Osteoblast (primary cell): ENCODE measurements at regions not wholly inside any gene's neighbourhood (a gene's known extent, or its start where the extent isn't known, plus 50 kb on each side); places are given as distances from the start of the nearest gene placed in this dataset.

Experiments
- DNase-seq: peaks from one replicate; pipeline ENCODE4 v3.0.0; 2011; ENCODE audit warnings: low spot score, mixed read lengths; ENCODE audit not compliant: insufficient read length; ENCODE audit errors: missing footprints
- H2AFZ ChIP-seq: 2 replicates; pipeline ENCODE4 v1.6.0; 2011; ENCODE audit warnings: mild to moderate bottlenecking, low read length
- H3K27ac ChIP-seq: 2 replicates; pipeline ENCODE4 v1.5.1; 2011; ENCODE audit warnings: mild to moderate bottlenecking, low read depth, low read length, moderate library complexity
- H3K27me3 ChIP-seq: 2 replicates; pipeline ENCODE4 v1.6.0; 2012; ENCODE audit warnings: mild to moderate bottlenecking, control low read depth, inconsistent platforms, low read length, moderate library complexity; ENCODE audit not compliant: insufficient read depth
- H3K36me3 ChIP-seq: 2 replicates; pipeline ENCODE4 v1.5.1; 2011; ENCODE audit warnings: mild to moderate bottlenecking, low read length, control low read depth, moderate library complexity; ENCODE audit not compliant: insufficient read depth
- H3K4me1 ChIP-seq: 2 replicates; pipeline ENCODE4 v1.5.1; 2011; ENCODE audit warnings: mild to moderate bottlenecking, low read length, control low read depth, moderate library complexity; ENCODE audit not compliant: insufficient read depth
- H3K4me2 ChIP-seq: 2 replicates; pipeline ENCODE4 v1.6.0; 2011; ENCODE audit warnings: mild to moderate bottlenecking, low read length; ENCODE audit not compliant: insufficient read depth
- H3K4me3 ChIP-seq: fragments of 200-600 bp; sonication (generic); 3 replicates; pipeline ENCODE4 v1.5.1; 2012; ENCODE audit warnings: mild to moderate bottlenecking, low read length, inconsistent platforms; ENCODE audit not compliant: insufficient read depth
- H3K79me2 ChIP-seq: 2 replicates; pipeline ENCODE4 v1.6.0; 2012; ENCODE audit warnings: mild to moderate bottlenecking, low read length, control low read depth, inconsistent platforms; ENCODE audit not compliant: insufficient read depth
- H3K9me3 ChIP-seq: 2 replicates; pipeline ENCODE4 v1.5.1; 2011; ENCODE audit warnings: low read depth, low read length, control low read depth
- H4K20me1 ChIP-seq: 2 replicates; pipeline ENCODE4 v1.6.0; 2012; ENCODE audit warnings: mild to moderate bottlenecking, low read length, control low read depth; ENCODE audit not compliant: insufficient read depth
- TF ChIP-seq, protein P1 (sequence below): IDR thresholded peaks from 2 replicates; pipeline ENCODE4 v1.5.1; 2011; ENCODE audit warnings: mild to moderate bottlenecking, low read depth, low read length, moderate library complexity; ENCODE audit errors: extremely low read depth

DNA sequence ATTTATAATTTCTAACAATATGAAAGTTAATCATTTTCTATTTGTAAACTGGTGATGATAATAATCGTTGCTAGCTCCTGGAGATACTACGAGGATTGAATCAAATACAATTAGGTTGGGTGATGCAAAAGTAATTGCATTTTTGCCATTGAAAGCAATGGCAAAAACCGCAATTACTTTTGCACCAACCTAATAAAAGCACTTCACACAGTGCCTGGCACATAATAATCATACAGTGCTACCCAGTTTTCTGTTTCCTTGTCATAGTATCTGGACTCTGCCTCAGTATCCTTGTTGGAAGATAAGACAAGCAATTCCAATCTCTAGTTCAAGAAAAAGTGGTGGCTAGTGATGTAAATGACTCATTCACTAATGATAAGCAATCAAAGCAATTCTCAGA lies 176.8 kb upstream of the TRPC5 start:
- TF ChIP-seq, protein P1, sequence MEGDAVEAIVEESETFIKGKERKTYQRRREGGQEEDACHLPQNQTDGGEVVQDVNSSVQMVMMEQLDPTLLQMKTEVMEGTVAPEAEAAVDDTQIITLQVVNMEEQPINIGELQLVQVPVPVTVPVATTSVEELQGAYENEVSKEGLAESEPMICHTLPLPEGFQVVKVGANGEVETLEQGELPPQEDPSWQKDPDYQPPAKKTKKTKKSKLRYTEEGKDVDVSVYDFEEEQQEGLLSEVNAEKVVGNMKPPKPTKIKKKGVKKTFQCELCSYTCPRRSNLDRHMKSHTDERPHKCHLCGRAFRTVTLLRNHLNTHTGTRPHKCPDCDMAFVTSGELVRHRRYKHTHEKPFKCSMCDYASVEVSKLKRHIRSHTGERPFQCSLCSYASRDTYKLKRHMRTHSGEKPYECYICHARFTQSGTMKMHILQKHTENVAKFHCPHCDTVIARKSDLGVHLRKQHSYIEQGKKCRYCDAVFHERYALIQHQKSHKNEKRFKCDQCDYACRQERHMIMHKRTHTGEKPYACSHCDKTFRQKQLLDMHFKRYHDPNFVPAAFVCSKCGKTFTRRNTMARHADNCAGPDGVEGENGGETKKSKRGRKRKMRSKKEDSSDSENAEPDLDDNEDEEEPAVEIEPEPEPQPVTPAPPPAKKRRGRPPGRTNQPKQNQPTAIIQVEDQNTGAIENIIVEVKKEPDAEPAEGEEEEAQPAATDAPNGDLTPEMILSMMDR: no peak
- no peaks in the 10 kb centered on the region for H3K36me3 ChIP-seq
- H3K79me2 ChIP-seq: no peaks in the 10 kb centered on the region
- H4K20me1 ChIP-seq: no peaks in the 10 kb centered on the region
- no peak overlapping the region for H3K4me2 ChIP-seq
- H3K27me3 ChIP-seq: no peaks in the 10 kb centered on the region
- no peaks in the 10 kb centered on the region for H3K4me1 ChIP-seq
- H3K27ac ChIP-seq: no peak overlapping the region
- no peaks in the 10 kb centered on the region for H3K9me3 ChIP-seq
- H2AFZ ChIP-seq: no peak overlapping the region
- no peak for DNase-seq
- H3K4me3 ChIP-seq: no peak overlapping the region

DNA sequence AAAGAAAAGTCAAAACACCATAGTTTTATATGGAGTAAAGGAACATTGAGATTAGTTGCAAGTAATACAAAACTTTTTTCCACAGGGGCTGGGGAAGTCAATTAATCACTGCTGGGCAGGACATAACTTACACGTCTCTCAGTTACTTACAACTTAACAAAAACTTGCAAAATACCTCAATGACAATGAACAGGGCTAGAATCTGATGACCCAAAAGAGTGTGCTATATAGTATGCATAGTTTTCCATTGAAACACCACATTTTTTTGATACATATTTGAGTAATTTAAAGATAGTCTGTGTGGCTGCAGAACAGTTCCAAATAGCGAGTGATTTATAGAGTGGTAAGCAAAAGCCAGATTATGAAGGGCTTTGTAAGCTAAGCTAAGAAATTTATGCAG lies 172.3 kb upstream of the TRPC5 start:
- no peak overlapping the region for H3K27ac ChIP-seq
- no peak overlapping the region for H3K4me2 ChIP-seq
- no peak overlapping the region for H2AFZ ChIP-seq
- H3K79me2 ChIP-seq: no peaks in the 10 kb centered on the region
- H3K9me3 ChIP-seq: no peaks in the 10 kb centered on the region
- no peaks in the 10 kb centered on the region for H4K20me1 ChIP-seq
- DNase-seq: no peak
- H3K27me3 ChIP-seq: peaks cover 13% of the 10 kb centered on the region
- no peak overlapping the region for H3K4me3 ChIP-seq
- TF ChIP-seq, protein P1: no peak
- H3K36me3 ChIP-seq: no peaks in the 10 kb centered on the region
- no peaks in the 10 kb centered on the region for H3K4me1 ChIP-seq

DNA sequence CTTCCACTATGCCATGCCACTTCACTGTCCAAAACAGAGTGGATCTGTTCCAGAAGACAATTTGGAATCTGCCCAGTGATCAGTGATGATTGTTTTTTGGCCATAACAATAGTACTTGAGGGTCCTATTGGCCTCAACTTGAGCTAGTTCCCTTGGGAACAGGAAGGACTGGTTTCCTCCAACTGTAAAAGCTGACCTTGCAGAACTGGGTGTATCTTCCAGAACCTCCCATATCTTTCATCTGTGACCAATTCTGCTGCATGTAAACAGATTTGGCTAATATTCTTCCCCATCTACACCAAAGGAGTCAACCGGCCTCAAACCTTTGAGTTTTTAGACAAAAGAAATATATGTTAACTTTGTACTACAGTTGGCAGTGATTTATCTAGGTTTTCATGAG lies 165.1 kb upstream of the TRPC5 start:
- Histone ChIP-seq H3K9me3 (no peaks in the 10 kb centered on the region), H3K4me1 (no peaks in the 10 kb centered on the region), H3K27ac (no peak overlapping the region), H3K79me2 (no peaks in the 10 kb centered on the region), H2AFZ (no peak overlapping the region), H4K20me1 (no peaks in the 10 kb centered on the region), H3K4me2 (no peak overlapping the region), H3K36me3 (no peaks in the 10 kb centered on the region), H3K27me3 (peaks cover 9% of the 10 kb centered on the region), H3K4me3 (no peak overlapping the region)
- TF ChIP-seq, protein P1: no peak
- DNase-seq: no peak

DNA sequence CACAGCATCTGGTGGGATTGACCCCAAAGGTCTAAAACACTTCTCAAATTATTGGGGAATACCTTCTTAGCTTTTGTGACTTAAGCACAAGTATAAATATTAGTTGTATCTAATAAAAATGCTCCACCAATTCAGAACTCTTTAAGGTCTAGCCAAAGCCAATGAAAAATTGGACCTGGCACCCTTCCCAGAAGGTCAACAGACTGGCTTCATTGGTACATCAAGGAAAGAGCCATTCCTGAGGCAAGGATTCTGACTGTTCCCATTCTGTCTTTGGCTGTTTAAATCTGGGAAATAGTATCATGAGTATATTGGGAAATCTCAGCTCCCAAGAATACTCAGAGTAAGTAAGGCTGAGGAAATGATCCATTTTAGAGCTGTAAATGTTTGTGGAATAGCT lies 153.0 kb upstream of the TRPC5 start:
- Histone ChIP-seq H3K27me3 (peaks cover 5% of the 10 kb centered on the region), H2AFZ (no peak overlapping the region), H3K79me2 (no peaks in the 10 kb centered on the region), H3K4me1 (no peaks in the 10 kb centered on the region), H3K27ac (no peak overlapping the region), H3K4me3 (no peak overlapping the region), H3K9me3 (no peaks in the 10 kb centered on the region), H4K20me1 (no peaks in the 10 kb centered on the region), H3K4me2 (no peak overlapping the region), H3K36me3 (no peaks in the 10 kb centered on the region)
- TF ChIP-seq, protein P1: no peak
- DNase-seq: peak; percentile 29
